Ectodermal cell (in vitro differentiated cells): ENCODE measurements at regions not wholly inside any gene's neighbourhood (a gene's known extent, or its start where the extent isn't known, plus 50 kb on each side); places are given as distances from the start of the nearest gene placed in this dataset.
"Not testable (repeated sequence)": the region's sequence is repeated elsewhere in the genome, so short reads cannot be mapped to it uniquely, and the experiment has no call there.

Source experiments
- H3K27ac ChIP-seq: 2 replicates; pipeline ENCODE4 v1.7.0; 2013; ENCODE audit warnings: mild to moderate bottlenecking, low read depth, low read length; ENCODE audit not compliant: insufficient read depth, poor library complexity, severe bottlenecking
- H3K27me3 ChIP-seq: 2 replicates; pipeline ENCODE4 v1.7.0; 2013; ENCODE audit warnings: mild to moderate bottlenecking, low read length; ENCODE audit not compliant: insufficient read depth, control insufficient read depth, poor library complexity, severe bottlenecking
- H3K36me3 ChIP-seq: one replicate; pipeline ENCODE4 v1.7.0; 2013; ENCODE audit warnings: low read length; ENCODE audit not compliant: control insufficient read depth, insufficient read depth
- H3K4me1 ChIP-seq: one replicate; pipeline ENCODE4 v1.7.0; 2013; ENCODE audit warnings: low read length; ENCODE audit not compliant: control insufficient read depth, insufficient read depth
- H3K4me3 ChIP-seq: 2 replicates; pipeline ENCODE4 v1.7.0; 2013; ENCODE audit warnings: low read depth, low read length, control low read depth; ENCODE audit not compliant: insufficient read depth
- H3K9me3 ChIP-seq: 2 replicates; pipeline ENCODE4 v1.7.0; 2013; ENCODE audit warnings: mild to moderate bottlenecking, low read length, moderate library complexity; ENCODE audit not compliant: control insufficient read depth
- WGBS, 2 experiments: methylation state at CpG; one replicate each; pipeline ENCODE4 v1.1.7; 2013; ENCODE audit warnings: missing lambda C conversion rate in 2 of 2; 5-methylcytosine and 5-hydroxymethylcytosine counted together

- 90 to 93% methylated on average over 4 of the region's 4 CpGs for WGBS, 2 experiments
- H3K36me3 ChIP-seq, H3K27me3 ChIP-seq, H3K27ac ChIP-seq, H3K9me3 ChIP-seq, H3K4me1 ChIP-seq, H3K4me3 ChIP-seq: not testable (repeated sequence)
These were observed 80.6 kb upstream of the ADGRL1 start for GRCh38 chr19:14286594-14286993.

- not testable (repeated sequence) for H3K4me3 ChIP-seq, H3K27ac ChIP-seq, H3K9me3 ChIP-seq, H3K36me3 ChIP-seq, H3K27me3 ChIP-seq, H3K4me1 ChIP-seq
- WGBS, 2 experiments, result 93 to 94% methylated on average over 9 of the region's 9 CpGs
These were observed 79.8 kb upstream of the ADGRL1 start for GRCh38 chr19:14285726-14286125.

- not testable (repeated sequence) for H3K27ac ChIP-seq, H3K4me1 ChIP-seq, H3K9me3 ChIP-seq, H3K4me3 ChIP-seq, H3K27me3 ChIP-seq, H3K36me3 ChIP-seq
- 69 to 73% methylated on average over 11 of the region's 11 CpGs for WGBS, 2 experiments
These were observed 78.0 kb upstream of the ADGRL1 start for GRCh38 chr19:14283813-14284520.

- H3K27me3 ChIP-seq, H3K4me3 ChIP-seq, H3K36me3 ChIP-seq, H3K9me3 ChIP-seq, H3K4me1 ChIP-seq, H3K27ac ChIP-seq: not testable (repeated sequence)
- 87% methylated on average over 4 of the region's 4 CpGs for WGBS, 2 experiments
These were observed 73.3 kb upstream of the ADGRL1 start for GRCh38 chr19:14279270-14279669.

- Histone ChIP-seq H3K9me3 (no peaks in the 10 kb centered on the region), H3K4me3 (no peak overlapping the region), H3K4me1 (no peaks in the 10 kb centered on the region), H3K27me3 (no peaks in the 10 kb centered on the region), H3K27ac (no peak overlapping the region), H3K36me3 (no peaks in the 10 kb centered on the region)
- WGBS, 2 experiments, result 96 to 97% methylated on average over 32 of the region's 32 CpGs
These were observed 71.6 kb upstream of the ADGRL1 start for GRCh38 chr19:14277608-14278007.

- not testable (repeated sequence) for H3K4me1 ChIP-seq, H3K4me3 ChIP-seq, H3K9me3 ChIP-seq, H3K27me3 ChIP-seq, H3K27ac ChIP-seq, H3K36me3 ChIP-seq
- 90 to 91% methylated on average over 5 of the region's 5 CpGs for WGBS, 2 experiments
These were observed 69.9 kb upstream of the ADGRL1 start for GRCh38 chr19:14275823-14276222.

GRCh38 chr19:14272623-14273022 lies 66.7 kb upstream of the ADGRL1 start:
- WGBS, 2 experiments, result 98 to 99% methylated on average over 4 of the region's 4 CpGs
- no peak overlapping the region for H3K4me3 ChIP-seq
- H3K27ac ChIP-seq, result no peak overlapping the region
- H3K9me3 ChIP-seq, result no peaks in the 10 kb centered on the region
- H3K36me3 ChIP-seq, result no peaks in the 10 kb centered on the region
- peaks cover 8% of the 10 kb centered on the region for H3K4me1 ChIP-seq
- no peaks in the 10 kb centered on the region for H3K27me3 ChIP-seq

- Histone ChIP-seq H3K36me3 (no peaks in the 10 kb centered on the region), H3K4me3 (no peak overlapping the region), H3K27me3 (no peaks in the 10 kb centered on the region), H3K27ac (no peak overlapping the region), H3K9me3 (no peaks in the 10 kb centered on the region), H3K4me1 (peaks cover 8% of the 10 kb centered on the region)
- 76 to 78% methylated on average over 1 of the region's 1 CpG for WGBS, 2 experiments
These were observed 65.9 kb upstream of the ADGRL1 start for GRCh38 chr19:14271840-14272239.

GRCh38 chr19:14270557-14270956 lies 64.6 kb upstream of the ADGRL1 start:
- H3K27ac ChIP-seq, H3K27me3 ChIP-seq, H3K9me3 ChIP-seq, H3K36me3 ChIP-seq, H3K4me3 ChIP-seq, H3K4me1 ChIP-seq: not testable (repeated sequence)
- 80 to 88% methylated on average over 4 of the region's 4 CpGs for WGBS, 2 experiments

- H3K4me3 ChIP-seq, result no peak overlapping the region
- H3K27me3 ChIP-seq, result peaks cover 19% of the 10 kb centered on the region
- H3K9me3 ChIP-seq, result no peaks in the 10 kb centered on the region
- 94 to 96% methylated on average over 6 of the region's 6 CpGs for WGBS, 2 experiments
- H3K36me3 ChIP-seq, result no peaks in the 10 kb centered on the region
- no peak overlapping the region for H3K27ac ChIP-seq
- peaks cover 12% of the 10 kb centered on the region for H3K4me1 ChIP-seq
These were observed 61.3 kb upstream of the ADGRL1 start for GRCh38 chr19:14267224-14267741.

- H3K36me3 ChIP-seq, H3K4me3 ChIP-seq, H3K9me3 ChIP-seq, H3K27ac ChIP-seq, H3K4me1 ChIP-seq: not testable (repeated sequence)
- H3K27me3 ChIP-seq, result peaks cover 19% of the 10 kb centered on the region
- 89 to 93% methylated on average over 4 of the region's 4 CpGs for WGBS, 2 experiments
These were observed 60.2 kb upstream of the ADGRL1 start for GRCh38 chr19:14266208-14266607.
